ENCODE measurements at regions not wholly inside any gene's neighbourhood (a gene's known extent, or its start where the extent isn't known, plus 50 kb on each side); places are given as distances from the start of the nearest gene placed in this dataset.

- WGBS (ENCODE audit: insufficient coverage): 20% methylated on average over 1 of the region's 5 CpGs
- Histone ChIP-seq H3K4me3 (ENCODE audit: low read depth, low read length) (no peak overlapping the region), H3K27me3 (ENCODE audit: control insufficient read depth, insufficient read depth, low read length) (no peaks in the 10 kb centered on the region), H3K36me3 (ENCODE audit: control insufficient read depth, insufficient read depth, low read length) (no peaks in the 10 kb centered on the region), H3K9me3 (ENCODE audit: control insufficient read depth, insufficient read depth, low read length) (no peaks in the 10 kb centered on the region), H3K27ac (ENCODE audit: low read depth, low read length) (no peak overlapping the region), H3K4me1 (ENCODE audit: control insufficient read depth, insufficient read depth, low read length) (no peaks in the 10 kb centered on the region)
- no peak for DNase-seq (ENCODE audit: low read depth in 4 of 6, low spot score in 6 of 6)
Measured at GRCh38 chr1:185450917-185451316, 133.9 kb upstream of the IVNS1ABP start.

- H3K9me3 ChIP-seq (ENCODE audit: control insufficient read depth, insufficient read depth, low read length): no peaks in the 10 kb centered on the region
- H3K36me3 ChIP-seq (ENCODE audit: control insufficient read depth, insufficient read depth, low read length): no peaks in the 10 kb centered on the region
- no peaks in the 10 kb centered on the region for H3K4me1 ChIP-seq (ENCODE audit: control insufficient read depth, insufficient read depth, low read length)
- H3K27ac ChIP-seq (ENCODE audit: low read depth, low read length): no peak overlapping the region
- no peak overlapping the region for H3K4me3 ChIP-seq (ENCODE audit: low read depth, low read length)
- DNase-seq (ENCODE audit: low read depth in 4 of 6, low spot score in 6 of 6): no peak
- no peaks in the 10 kb centered on the region for H3K27me3 ChIP-seq (ENCODE audit: control insufficient read depth, insufficient read depth, low read length)
- WGBS (ENCODE audit: insufficient coverage): no CpG with 5 or more reads among the region's 3 CpGs
Measured at GRCh38 chr1:185450060-185450788, 133.2 kb upstream of the IVNS1ABP start.

GRCh38 chr1:185449378-185450059 lies 132.5 kb upstream of the IVNS1ABP start:
- WGBS (ENCODE audit: insufficient coverage): no CpG with 5 or more reads among the region's 3 CpGs
- H3K36me3 ChIP-seq (ENCODE audit: control insufficient read depth, insufficient read depth, low read length): no peaks in the 10 kb centered on the region
- peak in 1 of 6 donors; percentile 49 for DNase-seq (ENCODE audit: low read depth in 4 of 6, low spot score in 6 of 6)
- peaks cover 3% of the 10 kb centered on the region for H3K4me1 ChIP-seq (ENCODE audit: control insufficient read depth, insufficient read depth, low read length)
- no peak overlapping the region for H3K27ac ChIP-seq (ENCODE audit: low read depth, low read length)
- no peak overlapping the region for H3K4me3 ChIP-seq (ENCODE audit: low read depth, low read length)
- H3K9me3 ChIP-seq (ENCODE audit: control insufficient read depth, insufficient read depth, low read length): no peaks in the 10 kb centered on the region
- no peaks in the 10 kb centered on the region for H3K27me3 ChIP-seq (ENCODE audit: control insufficient read depth, insufficient read depth, low read length)

- no peak overlapping the region for H3K27ac ChIP-seq (ENCODE audit: low read depth, low read length)
- 100% methylated on average over 1 of the region's 3 CpGs for WGBS (ENCODE audit: insufficient coverage)
- H3K4me1 ChIP-seq (ENCODE audit: control insufficient read depth, insufficient read depth, low read length): peaks cover 3% of the 10 kb centered on the region
- H3K27me3 ChIP-seq (ENCODE audit: control insufficient read depth, insufficient read depth, low read length): no peaks in the 10 kb centered on the region
- no peaks in the 10 kb centered on the region for H3K9me3 ChIP-seq (ENCODE audit: control insufficient read depth, insufficient read depth, low read length)
- no peaks in the 10 kb centered on the region for H3K36me3 ChIP-seq (ENCODE audit: control insufficient read depth, insufficient read depth, low read length)
- H3K4me3 ChIP-seq (ENCODE audit: low read depth, low read length): no peak overlapping the region
- no peak for DNase-seq (ENCODE audit: low read depth in 4 of 6, low spot score in 6 of 6)
Measured at GRCh38 chr1:185448591-185449186, 131.6 kb upstream of the IVNS1ABP start.

- no peak overlapping the region for H3K4me3 ChIP-seq (ENCODE audit: low read depth, low read length)
- H3K4me1 ChIP-seq (ENCODE audit: control insufficient read depth, insufficient read depth, low read length): peaks cover 3% of the 10 kb centered on the region
- H3K9me3 ChIP-seq (ENCODE audit: control insufficient read depth, insufficient read depth, low read length): no peaks in the 10 kb centered on the region
- no peak overlapping the region for H3K27ac ChIP-seq (ENCODE audit: low read depth, low read length)
- no peak for DNase-seq (ENCODE audit: low read depth in 4 of 6, low spot score in 6 of 6)
- H3K27me3 ChIP-seq (ENCODE audit: control insufficient read depth, insufficient read depth, low read length): no peaks in the 10 kb centered on the region
- H3K36me3 ChIP-seq (ENCODE audit: control insufficient read depth, insufficient read depth, low read length): no peaks in the 10 kb centered on the region
Measured at GRCh38 chr1:185446131-185446530, 129.1 kb upstream of the IVNS1ABP start.

- Histone ChIP-seq H3K36me3 (ENCODE audit: control insufficient read depth, insufficient read depth, low read length) (no peaks in the 10 kb centered on the region), H3K27me3 (ENCODE audit: control insufficient read depth, insufficient read depth, low read length) (no peaks in the 10 kb centered on the region)
- no CpG with 5 or more reads among the region's 2 CpGs for WGBS (ENCODE audit: insufficient coverage)
Measured at GRCh38 chr1:185445594-185445993, 128.6 kb upstream of the IVNS1ABP start.

GRCh38 chr1:185444676-185445075 lies 127.6 kb upstream of the IVNS1ABP start:
- no peaks in the 10 kb centered on the region for H3K36me3 ChIP-seq (ENCODE audit: control insufficient read depth, insufficient read depth, low read length)
- H3K27ac ChIP-seq (ENCODE audit: low read depth, low read length): no peak overlapping the region
- no peaks in the 10 kb centered on the region for H3K9me3 ChIP-seq (ENCODE audit: control insufficient read depth, insufficient read depth, low read length)
- H3K4me3 ChIP-seq (ENCODE audit: low read depth, low read length): no peak overlapping the region
- H3K4me1 ChIP-seq (ENCODE audit: control insufficient read depth, insufficient read depth, low read length): peaks cover 3% of the 10 kb centered on the region
- WGBS (ENCODE audit: insufficient coverage): 32% methylated on average over 3 of the region's 8 CpGs
- H3K27me3 ChIP-seq (ENCODE audit: control insufficient read depth, insufficient read depth, low read length): no peaks in the 10 kb centered on the region
- no peak for DNase-seq (ENCODE audit: low read depth in 4 of 6, low spot score in 6 of 6)

More at GRCh38 chr1:185445594-185445993, 128.6 kb upstream of the IVNS1ABP start:
- no peak overlapping the region for H3K4me3 ChIP-seq (ENCODE audit: low read depth, low read length)
- no peak overlapping the region for H3K27ac ChIP-seq (ENCODE audit: low read depth, low read length)
- H3K4me1 ChIP-seq (ENCODE audit: control insufficient read depth, insufficient read depth, low read length): peaks cover 3% of the 10 kb centered on the region
- no peaks in the 10 kb centered on the region for H3K9me3 ChIP-seq (ENCODE audit: control insufficient read depth, insufficient read depth, low read length)
- no peak for DNase-seq (ENCODE audit: low read depth in 4 of 6, low spot score in 6 of 6)

DNA sequence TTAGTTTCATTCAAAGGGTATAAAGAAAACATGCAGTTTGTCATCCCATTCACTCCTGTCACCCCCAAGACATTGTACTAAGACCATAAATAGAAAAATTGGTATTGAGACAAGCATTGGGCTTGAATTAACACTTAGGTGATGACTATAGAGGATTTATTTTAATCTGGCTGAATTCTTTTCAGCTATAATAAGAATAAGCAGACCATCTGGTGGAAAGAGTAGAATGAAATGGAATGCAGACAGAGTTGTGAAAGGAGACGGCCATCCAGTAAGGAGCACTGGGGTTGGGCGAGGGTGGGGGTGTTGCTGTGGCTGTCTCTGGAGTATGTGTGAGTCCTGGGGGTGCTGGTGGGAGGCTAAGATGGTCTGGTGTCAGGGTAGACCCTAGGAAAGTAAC lies 125.0 kb upstream of the IVNS1ABP start:
- 88% methylated on average over 2 of the region's 2 CpGs for WGBS (ENCODE audit: insufficient coverage)
- Histone ChIP-seq H3K27me3 (ENCODE audit: control insufficient read depth, insufficient read depth, low read length) (no peaks in the 10 kb centered on the region), H3K27ac (ENCODE audit: low read depth, low read length) (no peak overlapping the region), H3K4me3 (ENCODE audit: low read depth, low read length) (no peak overlapping the region), H3K36me3 (ENCODE audit: control insufficient read depth, insufficient read depth, low read length) (no peaks in the 10 kb centered on the region), H3K4me1 (ENCODE audit: control insufficient read depth, insufficient read depth, low read length) (peaks cover 3% of the 10 kb centered on the region), H3K9me3 (ENCODE audit: control insufficient read depth, insufficient read depth, low read length) (no peaks in the 10 kb centered on the region)
- no peak for DNase-seq (ENCODE audit: low read depth in 4 of 6, low spot score in 6 of 6)

- Histone ChIP-seq H3K36me3 (ENCODE audit: control insufficient read depth, insufficient read depth, low read length) (no peaks in the 10 kb centered on the region), H3K27ac (ENCODE audit: low read depth, low read length) (no peak overlapping the region), H3K9me3 (ENCODE audit: control insufficient read depth, insufficient read depth, low read length) (no peaks in the 10 kb centered on the region), H3K4me3 (ENCODE audit: low read depth, low read length) (no peak overlapping the region), H3K4me1 (ENCODE audit: control insufficient read depth, insufficient read depth, low read length) (peaks cover 3% of the 10 kb centered on the region), H3K27me3 (ENCODE audit: control insufficient read depth, insufficient read depth, low read length) (no peaks in the 10 kb centered on the region)
- peak in 3 of 6 donors; percentile 7 to 82 (median 17) for DNase-seq (ENCODE audit: low read depth in 4 of 6, low spot score in 6 of 6)
- WGBS (ENCODE audit: insufficient coverage): no CpG with 5 or more reads among the region's 3 CpGs
Measured at GRCh38 chr1:185441605-185442004, 124.6 kb upstream of the IVNS1ABP start.

DNA sequence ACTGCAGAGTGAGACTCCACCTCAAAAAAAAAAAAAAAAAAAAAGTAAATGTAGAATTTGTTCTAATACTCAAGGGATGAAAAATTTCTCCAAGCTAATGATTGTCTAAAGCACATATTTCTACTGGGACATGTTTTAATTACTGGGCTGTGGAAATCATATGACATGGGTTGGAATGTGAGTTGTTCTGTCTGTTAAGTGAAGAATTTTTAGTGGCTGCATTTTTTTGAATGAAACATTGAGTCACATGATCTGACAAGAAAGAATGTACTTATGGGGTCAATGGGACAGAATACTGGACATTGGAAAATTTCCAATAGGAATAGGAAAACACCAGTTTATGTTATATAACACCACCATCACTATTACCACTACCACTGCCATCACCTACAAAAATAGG lies 123.8 kb upstream of the IVNS1ABP start:
- H3K27me3 ChIP-seq (ENCODE audit: control insufficient read depth, insufficient read depth, low read length): no peaks in the 10 kb centered on the region
- no peaks in the 10 kb centered on the region for H3K36me3 ChIP-seq (ENCODE audit: control insufficient read depth, insufficient read depth, low read length)
- H3K4me1 ChIP-seq (ENCODE audit: control insufficient read depth, insufficient read depth, low read length): peaks cover 3% of the 10 kb centered on the region
- H3K4me3 ChIP-seq (ENCODE audit: low read depth, low read length): no peak overlapping the region
- H3K9me3 ChIP-seq (ENCODE audit: control insufficient read depth, insufficient read depth, low read length): no peaks in the 10 kb centered on the region
- H3K27ac ChIP-seq (ENCODE audit: low read depth, low read length): no peak overlapping the region
- DNase-seq (ENCODE audit: low read depth in 4 of 6, low spot score in 6 of 6): no peak

Measured in spinal cord (tissue), 9 donors.